Neural progenitor cell (in vitro differentiated cells): ENCODE measurements at regions not wholly inside any gene's neighbourhood (a gene's known extent, or its start where the extent isn't known, plus 50 kb on each side); places are given as distances from the start of the nearest gene placed in this dataset.

Experiments
- EZH2 ChIP-seq: fragments of 200-600 bp; sonication (generic); IDR thresholded peaks from 2 replicates; pipeline ENCODE4 v1.6.1; 2017; ENCODE audit warnings: antibody characterized with exemption, mild to moderate bottlenecking, moderate library complexity
- EZH2phosphoT487 ChIP-seq: fragments of 200-600 bp; sonication (generic); IDR thresholded peaks from 2 replicates; pipeline ENCODE4 v1.6.1; 2017; ENCODE audit warnings: antibody characterized with exemption
- TF ChIP-seq, protein P1 (sequence below): fragments of 200-600 bp; sonication (generic); IDR thresholded peaks from 2 replicates; pipeline ENCODE4 v1.5.1; 2017; ENCODE audit warnings: antibody characterized with exemption, mild to moderate bottlenecking

GRCh38 chr16:64846966-64847365 is 274.9 kb downstream of the CDH11 start:
- TF ChIP-seq, protein P1, sequence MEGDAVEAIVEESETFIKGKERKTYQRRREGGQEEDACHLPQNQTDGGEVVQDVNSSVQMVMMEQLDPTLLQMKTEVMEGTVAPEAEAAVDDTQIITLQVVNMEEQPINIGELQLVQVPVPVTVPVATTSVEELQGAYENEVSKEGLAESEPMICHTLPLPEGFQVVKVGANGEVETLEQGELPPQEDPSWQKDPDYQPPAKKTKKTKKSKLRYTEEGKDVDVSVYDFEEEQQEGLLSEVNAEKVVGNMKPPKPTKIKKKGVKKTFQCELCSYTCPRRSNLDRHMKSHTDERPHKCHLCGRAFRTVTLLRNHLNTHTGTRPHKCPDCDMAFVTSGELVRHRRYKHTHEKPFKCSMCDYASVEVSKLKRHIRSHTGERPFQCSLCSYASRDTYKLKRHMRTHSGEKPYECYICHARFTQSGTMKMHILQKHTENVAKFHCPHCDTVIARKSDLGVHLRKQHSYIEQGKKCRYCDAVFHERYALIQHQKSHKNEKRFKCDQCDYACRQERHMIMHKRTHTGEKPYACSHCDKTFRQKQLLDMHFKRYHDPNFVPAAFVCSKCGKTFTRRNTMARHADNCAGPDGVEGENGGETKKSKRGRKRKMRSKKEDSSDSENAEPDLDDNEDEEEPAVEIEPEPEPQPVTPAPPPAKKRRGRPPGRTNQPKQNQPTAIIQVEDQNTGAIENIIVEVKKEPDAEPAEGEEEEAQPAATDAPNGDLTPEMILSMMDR, result no peak
- no peak for TF ChIP-seq EZH2
- TF ChIP-seq EZH2phosphoT487, result no peak
